ENCODE measurements at regions not wholly inside any gene's neighbourhood (a gene's known extent, or its start where the extent isn't known, plus 50 kb on each side); places are given as distances from the start of the nearest gene placed in this dataset.

- TF ChIP-seq CTCF (IDR thresholded peaks at IDR 0.05), result no peak
- no peak for TF ChIP-seq POLR2A (IDR thresholded peaks at IDR 0.05)
- TF ChIP-seq EP300 (IDR thresholded peaks at IDR 0.05), result no peak
Measured at GRCh38 chr2:128986867-128987268, 668.2 kb upstream of the HS6ST1 start.

Measured in ovary (tissue), 3 donors.